ENCODE measurements at regions not wholly inside any gene's neighbourhood (a gene's known extent, or its start where the extent isn't known, plus 50 kb on each side); places are given as distances from the start of the nearest gene placed in this dataset.

GRCh38 chr20:57911512-57912226, 201.9 kb upstream of the PMEPA1 start:
- H3K4me3 Mint-ChIP-seq = no peak overlapping the region
- no peaks in the 10 kb centered on the region for H3K36me3 Mint-ChIP-seq
- no peak for ATAC-seq
- H3K27me3 Mint-ChIP-seq = peaks cover 66% of the 10 kb centered on the region
- no peak overlapping the region for H3K27ac Mint-ChIP-seq
- peaks cover 2% of the 10 kb centered on the region for H3K9me3 Mint-ChIP-seq
- H3K4me1 Mint-ChIP-seq = no peaks in the 10 kb centered on the region

GRCh38 chr20:57910716-57911115, 200.9 kb upstream of the PMEPA1 start:
- Mint-ChIP-seq H3K27me3 (peaks cover 74% of the 10 kb centered on the region), H3K27ac (no peak overlapping the region), H3K9me3 (peaks cover 2% of the 10 kb centered on the region), H3K36me3 (no peaks in the 10 kb centered on the region), H3K4me1 (no peaks in the 10 kb centered on the region), H3K4me3 (no peak overlapping the region)
- no peak for ATAC-seq

- Mint-ChIP-seq H3K36me3 (no peaks in the 10 kb centered on the region), H3K9me3 (peaks cover 2% of the 10 kb centered on the region), H3K27ac (no peak overlapping the region), H3K4me3 (no peak overlapping the region), H3K4me1 (no peaks in the 10 kb centered on the region), H3K27me3 (peaks cover 80% of the 10 kb centered on the region)
- ATAC-seq = no peak
Observed at GRCh38 chr20:57909763-57910331, 200.0 kb upstream of the PMEPA1 start.

- H3K36me3 Mint-ChIP-seq = no peaks in the 10 kb centered on the region
Observed at GRCh38 chr20:57908704-57909630, 199.2 kb upstream of the PMEPA1 start.

GRCh38 chr20:57908226-57908625, 198.4 kb upstream of the PMEPA1 start:
- Mint-ChIP-seq H3K27me3 (peaks cover 85% of the 10 kb centered on the region), H3K4me3 (no peak overlapping the region), H3K9me3 (peaks cover 2% of the 10 kb centered on the region), H3K36me3 (no peaks in the 10 kb centered on the region), H3K27ac (no peak overlapping the region), H3K4me1 (no peaks in the 10 kb centered on the region)
- ATAC-seq = no peak

More at GRCh38 chr20:57908704-57909630, 199.2 kb upstream of the PMEPA1 start:
- Mint-ChIP-seq H3K27me3 (peaks cover 85% of the 10 kb centered on the region), H3K4me1 (no peaks in the 10 kb centered on the region), H3K4me3 (no peak overlapping the region), H3K27ac (no peak overlapping the region), H3K9me3 (peaks cover 2% of the 10 kb centered on the region)
- ATAC-seq = no peak

- Mint-ChIP-seq H3K27me3 (peaks cover 79% of the 10 kb centered on the region), H3K4me1 (no peaks in the 10 kb centered on the region), H3K4me3 (no peak overlapping the region), H3K27ac (no peak overlapping the region), H3K9me3 (peaks cover 2% of the 10 kb centered on the region), H3K36me3 (no peaks in the 10 kb centered on the region)
- no peak for ATAC-seq
Observed at GRCh38 chr20:57907131-57908000, 197.6 kb upstream of the PMEPA1 start.

- no peak overlapping the region for H3K4me3 Mint-ChIP-seq
- no peaks in the 10 kb centered on the region for H3K9me3 Mint-ChIP-seq
- ATAC-seq = no peak
- H3K4me1 Mint-ChIP-seq = no peaks in the 10 kb centered on the region
- no peak overlapping the region for H3K27ac Mint-ChIP-seq
- H3K36me3 Mint-ChIP-seq = no peaks in the 10 kb centered on the region
- H3K27me3 Mint-ChIP-seq = peaks cover 74% of the 10 kb centered on the region
Observed at GRCh38 chr20:57905448-57905847, 195.6 kb upstream of the PMEPA1 start.

GRCh38 chr20:57904314-57905105, 194.7 kb upstream of the PMEPA1 start:
- H3K9me3 Mint-ChIP-seq = no peaks in the 10 kb centered on the region
- H3K36me3 Mint-ChIP-seq = no peaks in the 10 kb centered on the region
- peaks cover 77% of the 10 kb centered on the region for H3K27me3 Mint-ChIP-seq
- H3K4me3 Mint-ChIP-seq = no peak overlapping the region
- H3K4me1 Mint-ChIP-seq = no peaks in the 10 kb centered on the region
- no peak for ATAC-seq
- no peak overlapping the region for H3K27ac Mint-ChIP-seq

- peaks cover 69% of the 10 kb centered on the region for H3K27me3 Mint-ChIP-seq
- H3K36me3 Mint-ChIP-seq = no peaks in the 10 kb centered on the region
- H3K4me3 Mint-ChIP-seq = no peak overlapping the region
- peak; percentile 64 for ATAC-seq
- H3K27ac Mint-ChIP-seq = no peak overlapping the region
- H3K4me1 Mint-ChIP-seq = no peaks in the 10 kb centered on the region
- no peaks in the 10 kb centered on the region for H3K9me3 Mint-ChIP-seq
Observed at GRCh38 chr20:57902473-57902872, 192.7 kb upstream of the PMEPA1 start.

- Mint-ChIP-seq H3K36me3 (no peaks in the 10 kb centered on the region), H3K4me1 (no peaks in the 10 kb centered on the region), H3K27ac (no peak overlapping the region), H3K4me3 (no peak overlapping the region), H3K27me3 (peaks cover 62% of the 10 kb centered on the region), H3K9me3 (no peaks in the 10 kb centered on the region)
- ATAC-seq = no peak
Observed at GRCh38 chr20:57901526-57901925, 191.7 kb upstream of the PMEPA1 start.

- H3K4me1 Mint-ChIP-seq = no peaks in the 10 kb centered on the region
- no peaks in the 10 kb centered on the region for H3K36me3 Mint-ChIP-seq
- no peak overlapping the region for H3K27ac Mint-ChIP-seq
- H3K4me3 Mint-ChIP-seq = no peak overlapping the region
- no peaks in the 10 kb centered on the region for H3K9me3 Mint-ChIP-seq
- no peak for ATAC-seq
- H3K27me3 Mint-ChIP-seq = peaks cover 61% of the 10 kb centered on the region
Observed at GRCh38 chr20:57900226-57900905, 190.6 kb upstream of the PMEPA1 start.

- Mint-ChIP-seq H3K4me1 (no peaks in the 10 kb centered on the region), H3K27me3 (peaks cover 55% of the 10 kb centered on the region), H3K27ac (no peak overlapping the region)
Observed at GRCh38 chr20:57899554-57899953, 189.7 kb upstream of the PMEPA1 start.

GRCh38 chr20:57898332-57898731, 188.5 kb upstream of the PMEPA1 start:
- no peak for ATAC-seq

More at GRCh38 chr20:57899554-57899953, 189.7 kb upstream of the PMEPA1 start:
- no peak overlapping the region for H3K4me3 Mint-ChIP-seq
- ATAC-seq = no peak
- H3K9me3 Mint-ChIP-seq = peaks cover 2% of the 10 kb centered on the region
- no peaks in the 10 kb centered on the region for H3K36me3 Mint-ChIP-seq

GRCh38 chr20:57897891-57898290, 188.1 kb upstream of the PMEPA1 start:
- Mint-ChIP-seq H3K4me3 (no peak overlapping the region), H3K4me1 (no peaks in the 10 kb centered on the region), H3K36me3 (no peaks in the 10 kb centered on the region), H3K27me3 (peaks cover 55% of the 10 kb centered on the region), H3K27ac (no peak overlapping the region), H3K9me3 (peaks cover 7% of the 10 kb centered on the region)
- no peak for ATAC-seq

More at GRCh38 chr20:57898332-57898731, 188.5 kb upstream of the PMEPA1 start:
- H3K4me1 Mint-ChIP-seq = no peaks in the 10 kb centered on the region
- H3K36me3 Mint-ChIP-seq = no peaks in the 10 kb centered on the region
- H3K27me3 Mint-ChIP-seq = peaks cover 55% of the 10 kb centered on the region
- H3K4me3 Mint-ChIP-seq = no peak overlapping the region
- no peak overlapping the region for H3K27ac Mint-ChIP-seq
- peaks cover 7% of the 10 kb centered on the region for H3K9me3 Mint-ChIP-seq
